ENCODE measurements at regions not wholly inside any gene's neighbourhood (a gene's known extent, or its start where the extent isn't known, plus 50 kb on each side); places are given as distances from the start of the nearest gene placed in this dataset.

DNA sequence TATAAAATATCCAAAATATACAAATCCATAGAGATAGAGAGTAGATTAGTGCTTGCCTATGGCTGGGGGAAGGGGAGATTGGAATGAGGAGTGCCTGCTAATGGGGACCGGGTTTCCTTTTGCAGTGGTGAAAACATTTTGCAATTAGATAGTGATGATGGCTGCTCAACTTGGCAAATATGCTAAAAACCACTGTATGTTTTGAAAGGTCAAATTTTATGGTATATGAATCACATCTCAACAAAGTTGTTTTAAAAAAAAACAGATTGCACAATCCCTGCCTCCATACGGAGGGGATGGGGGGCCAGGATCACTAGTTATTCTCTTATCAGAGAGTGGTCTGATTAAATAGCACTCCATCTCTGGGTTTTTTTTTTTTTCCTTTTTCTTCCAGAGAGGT is 76.9 kb upstream of the RIPOR2 start:
- H3K9me3 Mint-ChIP-seq = no peaks in the 10 kb centered on the region
- H3K27me3 Mint-ChIP-seq (ENCODE audit: low read depth) = no peaks in the 10 kb centered on the region
- no peak overlapping the region for H3K4me3 Mint-ChIP-seq
- DNase-seq (ENCODE audit: low spot score in 2 of 2, unreplicated experiment in 2 of 2) = no peak
- H3K4me1 Mint-ChIP-seq = peaks cover 18% of the 10 kb centered on the region
- TF ChIP-seq, protein P1, sequence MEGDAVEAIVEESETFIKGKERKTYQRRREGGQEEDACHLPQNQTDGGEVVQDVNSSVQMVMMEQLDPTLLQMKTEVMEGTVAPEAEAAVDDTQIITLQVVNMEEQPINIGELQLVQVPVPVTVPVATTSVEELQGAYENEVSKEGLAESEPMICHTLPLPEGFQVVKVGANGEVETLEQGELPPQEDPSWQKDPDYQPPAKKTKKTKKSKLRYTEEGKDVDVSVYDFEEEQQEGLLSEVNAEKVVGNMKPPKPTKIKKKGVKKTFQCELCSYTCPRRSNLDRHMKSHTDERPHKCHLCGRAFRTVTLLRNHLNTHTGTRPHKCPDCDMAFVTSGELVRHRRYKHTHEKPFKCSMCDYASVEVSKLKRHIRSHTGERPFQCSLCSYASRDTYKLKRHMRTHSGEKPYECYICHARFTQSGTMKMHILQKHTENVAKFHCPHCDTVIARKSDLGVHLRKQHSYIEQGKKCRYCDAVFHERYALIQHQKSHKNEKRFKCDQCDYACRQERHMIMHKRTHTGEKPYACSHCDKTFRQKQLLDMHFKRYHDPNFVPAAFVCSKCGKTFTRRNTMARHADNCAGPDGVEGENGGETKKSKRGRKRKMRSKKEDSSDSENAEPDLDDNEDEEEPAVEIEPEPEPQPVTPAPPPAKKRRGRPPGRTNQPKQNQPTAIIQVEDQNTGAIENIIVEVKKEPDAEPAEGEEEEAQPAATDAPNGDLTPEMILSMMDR (IDR thresholded peaks at IDR 0.05; ENCODE audit: unreplicated experiment) = no peak
- H3K36me3 Mint-ChIP-seq = no peaks in the 10 kb centered on the region
- no peak overlapping the region for H3K27ac Mint-ChIP-seq

DNA sequence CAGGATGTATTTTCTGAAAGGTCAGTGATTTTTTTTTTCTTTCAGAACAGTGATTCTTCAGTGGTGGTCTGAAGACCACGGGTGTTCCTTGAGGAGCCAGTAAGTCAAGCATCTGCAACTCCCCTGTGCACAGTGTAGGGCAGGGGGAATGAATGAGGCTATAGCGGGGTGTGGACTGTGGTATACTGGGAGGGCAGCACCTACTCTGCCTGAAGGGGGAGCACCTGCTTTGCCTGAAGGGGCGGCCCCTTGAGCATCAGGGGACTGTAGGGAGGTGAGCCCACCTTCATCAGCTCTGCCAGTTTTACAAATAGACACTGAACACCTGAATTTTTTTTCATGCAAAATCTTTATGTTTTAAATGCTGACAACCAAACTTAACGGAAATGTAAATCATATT is 77.5 kb upstream of the RIPOR2 start:
- Mint-ChIP-seq H3K27ac (no peak overlapping the region), H3K9me3 (no peaks in the 10 kb centered on the region), H3K36me3 (no peaks in the 10 kb centered on the region), H3K4me3 (no peak overlapping the region), H3K27me3 (ENCODE audit: low read depth) (no peaks in the 10 kb centered on the region), H3K4me1 (peaks cover 19% of the 10 kb centered on the region)
- TF ChIP-seq, protein P1 (IDR thresholded peaks at IDR 0.05; ENCODE audit: unreplicated experiment) = no peak
- no peak for DNase-seq (ENCODE audit: low spot score in 2 of 2, unreplicated experiment in 2 of 2)

DNA sequence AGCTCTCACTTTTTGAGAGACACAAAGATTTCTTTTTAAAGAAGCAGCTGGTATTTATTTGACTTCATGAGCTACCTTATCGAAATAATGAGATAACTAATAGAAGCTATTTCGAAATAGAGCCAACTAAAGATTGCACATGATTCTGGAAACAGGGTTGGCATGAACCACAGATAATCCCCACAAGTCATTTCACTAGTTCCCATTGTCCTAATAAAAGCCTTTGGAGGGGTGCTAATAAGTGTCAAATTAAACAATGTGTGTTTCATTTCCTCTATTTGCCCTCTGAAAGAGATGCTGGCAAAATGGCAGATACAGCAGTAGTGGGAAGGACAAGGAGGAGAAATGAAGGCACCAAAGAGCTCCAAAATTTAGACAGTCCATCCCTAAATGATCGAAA is 78.6 kb upstream of the RIPOR2 start:
- peaks cover 19% of the 10 kb centered on the region for H3K4me1 Mint-ChIP-seq
- TF ChIP-seq, protein P1 (IDR thresholded peaks at IDR 0.05; ENCODE audit: unreplicated experiment) = no peak

DNA sequence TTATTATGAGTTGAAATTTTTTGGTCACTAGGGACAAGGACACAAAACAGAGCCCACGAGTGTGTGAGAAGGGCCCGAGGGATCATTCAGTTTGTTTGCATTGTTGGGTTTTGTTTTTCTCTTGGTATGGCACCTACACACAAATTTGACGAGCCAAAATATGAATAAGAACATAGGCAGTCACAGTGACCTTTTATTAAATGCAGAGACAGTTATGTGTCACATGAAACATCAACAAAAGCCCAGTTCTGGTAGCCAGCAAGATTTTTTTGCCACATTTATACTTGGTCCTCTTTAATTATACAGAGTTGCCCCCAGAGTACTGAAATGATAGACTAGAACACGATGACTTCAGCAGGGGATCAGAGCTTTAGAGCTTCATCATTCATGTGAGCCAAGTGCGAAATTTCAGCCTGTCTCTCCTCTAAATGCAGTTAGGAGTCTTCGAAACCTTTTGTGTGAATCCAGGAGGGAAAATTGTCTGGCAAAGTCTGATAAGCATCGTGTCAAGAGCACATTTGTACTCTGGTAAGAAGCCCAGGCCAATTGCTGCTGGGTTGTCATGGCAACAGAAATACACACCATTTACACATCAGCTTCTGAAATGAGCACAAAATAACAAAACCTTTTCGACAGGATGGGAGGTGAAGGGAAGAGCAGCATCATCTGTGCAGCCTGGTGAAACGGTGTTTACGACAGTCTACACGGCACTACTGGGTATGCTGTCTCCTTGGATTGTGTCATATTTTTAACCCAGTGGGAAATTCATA is 79.2 kb upstream of the RIPOR2 start:
- Mint-ChIP-seq H3K36me3 (no peaks in the 10 kb centered on the region), H3K9me3 (no peaks in the 10 kb centered on the region), H3K4me1 (peaks cover 19% of the 10 kb centered on the region), H3K27ac (no peak overlapping the region), H3K4me3 (no peak overlapping the region), H3K27me3 (ENCODE audit: low read depth) (no peaks in the 10 kb centered on the region)
- no peak for DNase-seq (ENCODE audit: low spot score in 2 of 2, unreplicated experiment in 2 of 2)
- TF ChIP-seq, protein P1 (IDR thresholded peaks at IDR 0.05; ENCODE audit: unreplicated experiment) = no peak

More for the DNA sequence above, 78.6 kb upstream of the RIPOR2 start:
- Mint-ChIP-seq H3K27me3 (ENCODE audit: low read depth) (no peaks in the 10 kb centered on the region), H3K36me3 (no peaks in the 10 kb centered on the region), H3K9me3 (no peaks in the 10 kb centered on the region), H3K27ac (no peak overlapping the region), H3K4me3 (no peak overlapping the region)
- no peak for DNase-seq (ENCODE audit: low spot score in 2 of 2, unreplicated experiment in 2 of 2)

DNA sequence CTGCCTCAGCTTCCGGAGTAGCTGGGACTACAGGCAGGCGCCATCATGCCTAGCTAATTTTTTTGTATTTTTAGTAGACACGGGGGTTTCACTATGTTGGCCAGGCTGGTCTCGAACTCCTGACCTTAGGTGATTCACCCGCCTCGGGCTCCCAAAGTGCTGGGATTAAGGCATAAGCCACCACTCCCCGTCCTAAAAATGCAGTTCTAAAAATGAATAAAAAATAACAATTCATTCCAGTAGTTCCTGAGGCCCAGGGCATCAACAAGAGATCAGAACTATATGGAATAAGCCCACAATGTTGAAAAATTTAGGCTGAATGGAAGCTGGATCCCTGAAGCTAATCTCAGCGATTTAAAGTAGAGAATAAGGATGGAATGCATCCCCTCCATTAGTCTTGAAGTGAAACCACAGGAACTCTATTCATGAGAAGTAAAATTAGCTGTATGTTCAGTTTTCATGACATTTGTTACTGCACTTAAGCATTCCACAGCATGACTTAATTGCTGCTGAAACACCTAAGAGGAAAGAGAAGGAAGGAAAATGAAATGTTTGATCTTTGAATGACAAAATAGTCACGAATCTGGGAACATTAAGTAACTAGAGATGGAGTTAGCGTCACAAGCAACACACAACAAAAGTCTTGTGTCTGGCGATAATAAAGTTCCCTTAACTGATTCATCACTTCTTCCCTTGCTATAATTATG is 80.4 kb upstream of the RIPOR2 start:
- TF ChIP-seq, protein P1 (IDR thresholded peaks at IDR 0.05; ENCODE audit: unreplicated experiment) = no peak
- H3K4me1 Mint-ChIP-seq = peaks cover 19% of the 10 kb centered on the region
- no peak overlapping the region for H3K4me3 Mint-ChIP-seq
- peaks cover 3% of the 10 kb centered on the region for H3K9me3 Mint-ChIP-seq
- H3K27ac Mint-ChIP-seq = peak overlapping the region; percentile 41
- H3K27me3 Mint-ChIP-seq (ENCODE audit: low read depth) = no peaks in the 10 kb centered on the region
- DNase-seq (ENCODE audit: low spot score in 2 of 2, unreplicated experiment in 2 of 2) = no peak
- no peaks in the 10 kb centered on the region for H3K36me3 Mint-ChIP-seq

Measured in mesothelial cell of epicardium (in vitro differentiated cells).